Transverse colon (tissue), 4 donors: ENCODE measurements at regions not wholly inside any gene's neighbourhood (a gene's known extent, or its start where the extent isn't known, plus 50 kb on each side); places are given as distances from the start of the nearest gene placed in this dataset.

Source experiments
- CTCF ChIP-seq, 5 experiments: fragments of 200-600 bp in 3 of 5; fragments of 450-650 bp in 2 of 5; sonication (generic) in 3 of 5; IDR thresholded peaks; 1 replicate in 2 of 5; 2 replicates in 3 of 5; pipeline ENCODE4 v1.5.1; 2016 to 2017; ENCODE audit warnings: antibody characterized with exemption in 5 of 5, inconsistent platforms in 3 of 5, mild to moderate bottlenecking in 2 of 5, moderate library complexity in 1 of 5
- POLR2A ChIP-seq: fragments of 450-650 bp; IDR thresholded peaks from one replicate; pipeline ENCODE4 v1.6.1; 2016; ENCODE audit warnings: antibody characterized with exemption, mild to moderate bottlenecking, moderate library complexity
- POLR2AphosphoS5 ChIP-seq, 3 donors: sonication (generic); formaldehyde crosslinking; IDR thresholded peaks; one replicate each; pipeline ENCODE4 v1.6.1; 2016; ENCODE audit warnings: antibody characterized with exemption in 3 of 3

- TF ChIP-seq CTCF (IDR thresholded peaks at IDR 0.05) (no peak), POLR2A (no peak), POLR2AphosphoS5 (IDR thresholded peaks at IDR 0.05) (no peak)
These were observed 1121.1 kb upstream of the PRR20A start for GRCh38 chr13:56019606-56020005.
